GM12892 (cell line): ENCODE measurements at regions not wholly inside any gene's neighbourhood (a gene's known extent, or its start where the extent isn't known, plus 50 kb on each side); places are given as distances from the start of the nearest gene placed in this dataset.

Source experiments
- POLR2A ChIP-seq: IDR thresholded peaks from 2 replicates; pipeline ENCODE4 v1.6.1; 2011; ENCODE audit warnings: low read depth, low read length, control low read depth
- TAF1 ChIP-seq: IDR thresholded peaks from 2 replicates; pipeline ENCODE4 v1.6.1; 2011; ENCODE audit warnings: low read depth, mild to moderate bottlenecking, control low read depth, low read length, borderline replicate concordance

- TF ChIP-seq TAF1 (no peak), POLR2A (no peak)
Measured at GRCh38 chr12:61291647-61292046, 968.6 kb upstream of the USP15 start.
